ENCODE measurements at regions not wholly inside any gene's neighbourhood (a gene's known extent, or its start where the extent isn't known, plus 50 kb on each side); places are given as distances from the start of the nearest gene placed in this dataset.
A peak's percentile ranks its signal among the peaks of the same experiment; 100 is the strongest.

DNA sequence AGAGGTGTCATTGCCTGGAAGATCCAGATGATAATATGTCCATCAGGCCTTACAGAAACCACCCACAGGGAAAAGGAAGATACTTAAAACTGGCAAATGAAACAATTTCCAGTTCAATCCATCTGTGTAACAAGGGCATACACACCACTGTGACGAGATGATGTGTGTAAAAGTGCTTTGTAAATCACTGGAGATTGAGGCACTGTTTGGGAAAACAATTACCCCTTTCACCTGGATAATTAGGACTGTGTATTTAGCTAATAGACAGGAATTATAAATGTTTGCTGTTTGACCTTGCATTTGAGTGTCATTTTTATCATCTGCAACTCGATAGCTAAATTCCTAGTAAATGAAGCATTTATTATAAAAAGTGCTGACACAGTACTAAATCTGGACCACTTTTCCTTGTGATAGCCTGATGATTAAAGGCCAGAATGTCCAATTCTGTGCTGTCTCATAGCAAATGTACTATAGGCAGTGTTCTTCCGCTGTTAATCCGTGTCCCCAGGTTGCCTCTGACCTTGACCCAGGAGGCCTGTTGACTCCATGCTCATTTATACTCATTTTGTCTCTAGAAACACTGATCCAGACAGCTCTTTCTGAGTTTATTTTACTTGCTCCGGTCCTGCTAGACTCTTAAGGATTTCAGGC lies 105.8 kb downstream of the LACC1 start:
- DNase-seq, result no peak

GRCh38 chr13:43986421-43986981 lies 106.8 kb downstream of the LACC1 start:
- DNase-seq, result peak; percentile 21

DNA sequence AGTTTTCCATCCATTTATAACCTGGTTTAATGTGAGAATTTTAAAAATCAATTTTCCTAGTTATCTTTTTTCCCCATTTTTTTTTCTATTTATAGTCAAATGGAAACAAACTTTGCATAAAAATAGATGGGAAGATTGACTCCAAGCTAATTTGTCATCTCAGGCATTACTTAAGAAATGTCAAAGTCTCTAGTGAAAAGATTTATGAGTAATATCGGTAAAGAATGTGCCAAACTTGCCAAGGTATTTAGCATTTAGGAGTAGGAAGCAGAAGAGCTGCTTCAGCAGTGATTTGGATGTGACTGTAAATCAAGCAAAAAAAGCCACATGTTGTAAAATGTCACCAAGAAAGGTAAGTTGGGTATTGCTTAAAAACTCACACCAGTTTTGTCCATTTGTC lies 108.6 kb downstream of the LACC1 start:
- DNase-seq, result no peak

GRCh38 chr13:43990021-43990420 lies 110.3 kb downstream of the LACC1 start:
- no peak for DNase-seq

DNA sequence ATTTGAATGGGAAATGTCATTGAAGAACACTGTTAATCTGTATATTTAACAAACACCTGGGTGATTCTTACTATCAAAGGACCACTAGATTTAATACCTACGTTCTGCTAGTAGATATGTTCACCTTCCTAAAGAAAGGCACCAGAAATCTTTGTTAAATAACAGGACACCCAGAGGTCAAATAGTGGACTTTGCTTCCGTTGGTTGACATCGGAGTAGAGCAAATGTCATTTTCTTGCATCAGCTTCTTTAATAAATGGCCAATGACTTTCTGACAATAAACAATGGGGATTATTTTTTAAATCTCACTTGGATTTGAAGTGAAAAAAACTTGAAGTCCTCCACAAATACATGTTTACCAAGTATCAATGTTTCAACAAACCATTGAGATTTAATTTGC lies 111.1 kb downstream of the LACC1 start:
- DNase-seq, result no peak

- no peak for DNase-seq
These were observed 112.1 kb downstream of the LACC1 start for GRCh38 chr13:43991773-43992201.

GRCh38 chr13:43992211-43992610 lies 112.5 kb downstream of the LACC1 start:
- no peak for DNase-seq

DNA sequence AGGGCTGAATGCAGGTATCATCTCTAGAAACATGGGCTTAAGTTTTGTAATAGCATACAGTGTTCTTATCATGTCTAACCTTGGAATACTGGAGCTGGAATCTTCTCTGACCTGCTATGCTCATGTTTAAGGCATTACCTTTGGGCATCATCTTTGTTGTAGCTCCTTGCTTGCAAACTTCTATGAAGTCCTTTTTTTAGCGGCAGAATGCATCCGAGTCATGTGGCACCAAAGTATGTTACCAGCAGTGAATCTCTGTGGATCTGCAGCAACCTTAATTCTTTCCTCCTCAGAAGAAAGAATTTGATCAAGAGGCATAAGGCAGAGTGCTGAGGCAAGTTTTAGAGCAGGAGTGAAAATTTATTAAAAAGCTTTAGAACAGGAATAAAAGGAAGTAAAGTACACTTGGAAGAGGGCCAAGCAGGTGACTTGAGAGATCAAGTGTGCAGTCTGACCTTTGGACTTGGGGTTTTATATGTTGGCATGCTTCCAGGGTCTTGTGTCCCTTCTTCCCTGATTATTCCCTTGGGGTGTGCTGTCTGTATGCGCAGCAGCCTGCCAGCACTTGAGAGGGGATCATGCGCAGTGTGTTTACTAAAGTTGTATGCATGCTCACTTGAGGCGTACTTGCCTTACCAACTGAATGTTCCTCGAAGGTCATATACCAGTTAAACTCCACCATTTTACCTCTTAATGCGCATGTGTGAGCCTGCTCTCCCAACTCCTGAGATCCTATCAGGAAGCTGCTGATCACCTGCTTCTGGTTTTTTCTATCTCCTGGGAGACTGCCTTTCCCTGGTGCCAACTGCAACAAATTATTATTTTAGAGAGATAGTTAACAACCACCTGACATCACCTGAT lies 115.5 kb downstream of the LACC1 start:
- no peak for DNase-seq

GRCh38 chr13:43996221-43996620 lies 116.5 kb downstream of the LACC1 start:
- DNase-seq, result no peak

DNA sequence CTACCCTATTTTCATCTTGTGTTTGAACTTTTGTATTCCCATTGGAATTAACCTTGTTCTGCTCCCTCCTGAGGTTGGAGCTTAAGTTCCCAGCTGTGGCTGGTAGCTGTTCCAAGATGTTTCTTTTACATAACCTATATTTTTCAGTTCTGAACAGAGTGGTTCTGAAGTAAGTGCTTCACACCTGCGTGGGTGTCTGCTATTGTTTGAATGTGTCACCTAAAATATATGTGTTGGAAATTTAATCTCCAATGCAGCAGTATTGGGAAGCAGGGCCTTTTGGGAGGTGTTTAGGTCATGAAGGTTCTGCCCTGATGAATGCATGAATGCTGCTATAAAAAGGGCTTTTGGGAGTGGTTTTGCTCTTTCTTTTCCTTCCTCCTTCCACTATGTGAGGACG lies 123.8 kb downstream of the LACC1 start:
- DNase-seq, result no peak

DNA sequence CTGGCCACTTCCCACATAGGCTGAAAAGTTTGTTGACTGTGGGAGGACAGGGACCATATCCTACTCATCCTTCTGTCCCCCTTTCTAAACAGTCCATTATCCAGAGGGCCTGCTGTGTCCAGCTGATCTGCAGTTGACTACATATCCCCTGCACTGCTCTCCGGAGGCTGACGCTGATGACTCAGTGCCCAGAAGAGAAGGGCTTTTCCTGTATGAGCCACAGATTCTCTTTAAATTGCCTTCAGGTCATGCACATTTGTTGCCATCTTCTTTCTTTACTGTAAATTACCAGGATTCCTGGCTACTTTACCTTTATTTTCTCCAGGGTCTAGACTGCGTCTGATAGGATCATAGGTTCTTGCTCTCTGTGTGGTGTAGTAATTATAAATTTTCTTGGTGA lies 125.2 kb downstream of the LACC1 start:
- peak; percentile 15 for DNase-seq

GRCh38 chr13:44007451-44007850 lies 127.7 kb downstream of the LACC1 start:
- DNase-seq, result no peak

DNA sequence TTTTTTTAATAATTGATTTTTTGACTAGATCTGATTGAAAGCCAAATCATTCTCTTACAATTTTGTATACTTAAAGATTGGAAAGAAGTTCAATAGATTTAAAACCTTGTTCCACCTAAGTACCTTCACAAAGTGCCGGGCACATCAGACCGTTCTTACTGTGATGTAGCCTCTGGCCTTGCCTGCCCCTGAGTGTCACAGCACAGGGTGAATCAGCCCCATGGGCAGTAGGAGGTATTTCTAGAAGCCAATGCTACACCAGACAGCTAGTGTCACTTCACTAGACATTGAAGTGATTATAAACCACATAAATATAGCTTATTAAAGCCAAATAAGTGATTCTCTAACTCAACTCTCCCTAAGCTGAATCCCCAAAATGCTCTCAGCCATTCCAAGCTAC lies 131.3 kb downstream of the LACC1 start:
- DNase-seq, result no peak

DNA sequence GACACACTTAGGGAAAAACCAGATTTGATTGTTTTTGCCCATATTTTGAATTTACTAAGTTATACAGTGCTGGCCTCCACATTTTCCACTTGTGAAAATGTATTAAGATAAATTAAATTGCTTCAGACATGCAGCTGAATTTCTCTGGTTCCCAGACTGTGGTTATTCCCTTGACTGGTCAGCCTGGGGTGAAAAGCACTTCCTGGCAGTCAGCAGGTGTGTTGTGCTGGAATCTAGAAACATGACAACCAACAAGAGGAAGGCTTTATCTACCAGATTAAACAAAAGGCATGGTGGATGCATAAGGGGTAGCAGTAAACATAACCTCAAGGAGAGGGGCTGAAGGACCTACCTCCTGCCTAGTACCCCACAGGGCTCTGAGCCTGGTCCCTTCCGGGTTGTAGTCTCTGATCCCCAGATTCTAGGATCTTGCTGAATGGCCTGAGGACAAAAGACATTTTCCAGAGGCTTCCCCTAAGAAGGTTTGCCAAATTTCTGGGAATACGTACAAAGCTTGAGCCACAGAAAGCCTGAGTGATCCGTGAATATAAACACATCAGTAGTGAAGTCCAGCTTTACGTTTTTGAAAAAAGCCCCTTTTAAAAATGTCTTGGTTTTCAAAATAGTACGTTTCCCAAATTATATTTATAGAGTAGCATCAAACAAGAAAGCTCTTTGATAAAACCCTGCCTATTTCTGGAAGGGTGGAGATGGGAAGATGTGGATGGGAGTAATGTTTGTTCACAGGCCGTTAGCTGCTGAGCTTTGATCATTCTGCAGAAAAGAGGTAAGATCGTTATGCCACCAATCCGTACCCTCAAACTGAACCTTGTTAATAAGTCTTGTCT lies 133.4 kb downstream of the LACC1 start:
- DNase-seq, result peak; percentile 76

- DNase-seq, result peak; percentile 97
These were observed 134.1 kb downstream of the LACC1 start for GRCh38 chr13:44013758-44014291.

DNA sequence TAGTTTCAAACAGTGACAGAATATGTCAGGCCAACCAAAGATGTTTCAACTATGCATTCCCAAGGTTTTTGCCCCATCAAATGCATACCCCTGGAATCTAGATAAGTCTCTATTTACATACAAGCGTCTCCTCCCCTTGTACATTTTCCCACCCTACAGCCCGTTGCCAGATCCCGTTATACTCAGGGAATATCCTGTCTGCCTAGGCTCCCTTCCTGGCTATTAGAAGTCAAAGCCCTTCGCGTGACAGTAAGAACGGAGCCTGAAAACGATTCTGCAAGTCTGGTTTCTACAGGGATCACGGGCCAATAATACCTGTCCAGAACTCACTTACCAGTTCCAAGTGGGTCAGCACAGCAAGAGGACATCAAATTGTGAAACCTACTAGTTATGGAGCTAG lies 134.8 kb downstream of the LACC1 start:
- DNase-seq, result no peak

DNA sequence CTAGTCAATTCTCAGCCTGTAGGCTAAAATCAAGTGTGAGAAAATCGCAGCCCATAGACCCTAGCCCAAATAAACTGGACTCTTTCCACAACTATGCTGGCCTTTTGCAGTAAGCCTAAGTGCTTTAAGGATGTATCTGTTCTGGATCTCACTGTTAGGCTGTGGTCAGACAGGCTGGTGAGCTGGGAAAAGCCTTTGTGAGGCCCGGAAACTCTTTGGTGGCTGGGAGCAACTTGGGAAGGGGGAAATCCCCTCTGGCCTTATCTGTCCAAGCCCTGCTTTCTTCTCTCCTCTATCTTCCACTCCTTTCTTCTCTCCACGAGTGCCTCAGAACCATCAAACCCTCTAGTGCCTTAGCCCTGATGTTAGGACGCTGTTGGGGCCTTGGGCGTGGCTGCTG lies 135.4 kb downstream of the LACC1 start:
- no peak for DNase-seq

DNA sequence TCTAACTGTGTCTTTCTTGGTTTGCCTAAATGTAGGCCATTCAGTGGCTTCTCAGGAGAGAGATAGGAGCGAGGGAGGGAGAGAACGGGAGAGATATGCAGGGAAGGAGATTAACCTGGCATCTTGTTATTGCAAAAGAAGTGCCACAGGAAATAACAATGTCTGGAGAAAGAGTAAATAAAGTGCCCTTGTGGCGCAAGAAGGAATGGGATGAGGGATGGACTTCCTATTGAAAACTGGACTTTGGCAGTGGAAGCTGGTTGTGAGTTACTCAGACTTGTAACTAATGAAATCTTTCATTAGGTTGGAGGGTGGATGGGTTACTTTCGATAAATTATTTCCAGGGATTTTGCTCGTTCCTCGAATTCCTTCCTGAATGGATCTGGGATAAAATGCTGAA lies 136.1 kb downstream of the LACC1 start:
- no peak for DNase-seq

DNA sequence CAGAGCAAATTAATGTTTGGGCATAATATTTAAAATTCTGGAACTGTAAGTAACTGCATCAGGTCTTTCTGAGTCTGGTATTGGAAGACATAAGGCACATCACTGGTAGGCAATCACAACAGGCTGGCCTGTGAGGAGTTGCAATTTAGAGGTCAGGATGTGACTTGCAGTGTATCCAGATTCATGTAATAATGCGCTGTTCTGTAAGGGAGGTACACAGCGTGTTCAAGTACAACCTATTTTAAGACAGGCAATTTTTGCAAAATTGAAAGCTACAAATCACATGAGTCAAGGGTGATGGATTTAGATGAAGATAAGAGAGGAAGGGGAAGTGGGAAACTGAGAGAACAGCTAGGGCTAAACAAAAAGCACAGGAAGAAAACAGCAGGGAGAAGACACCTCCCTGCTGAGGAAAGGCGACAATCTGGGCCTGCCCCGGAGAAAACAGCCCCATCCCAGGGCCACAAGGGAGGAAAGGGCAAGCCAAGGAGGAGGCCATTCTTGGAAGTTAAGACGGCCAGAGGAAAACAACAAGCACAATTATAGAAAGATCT lies 138.1 kb downstream of the LACC1 start:
- no peak for DNase-seq

DNA sequence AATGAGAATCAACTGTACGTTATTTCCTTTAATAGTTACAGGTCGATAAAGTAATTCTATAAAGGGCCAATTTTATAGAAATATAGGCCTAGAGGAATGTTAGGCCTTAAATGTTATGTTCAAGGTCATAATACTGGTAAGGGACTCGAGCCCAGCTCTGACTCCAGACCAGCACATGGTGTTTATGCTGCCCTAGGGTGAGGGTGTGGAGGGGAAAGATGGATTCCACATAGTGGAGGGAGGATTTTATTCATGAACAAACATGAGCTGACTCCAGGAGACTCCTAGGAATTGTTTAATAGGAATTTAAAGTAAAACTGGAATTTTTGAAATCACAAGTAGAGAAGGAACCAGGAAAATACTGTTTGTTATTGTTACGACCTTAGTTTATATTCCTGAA lies 139.9 kb downstream of the LACC1 start:
- DNase-seq, result no peak

DNA sequence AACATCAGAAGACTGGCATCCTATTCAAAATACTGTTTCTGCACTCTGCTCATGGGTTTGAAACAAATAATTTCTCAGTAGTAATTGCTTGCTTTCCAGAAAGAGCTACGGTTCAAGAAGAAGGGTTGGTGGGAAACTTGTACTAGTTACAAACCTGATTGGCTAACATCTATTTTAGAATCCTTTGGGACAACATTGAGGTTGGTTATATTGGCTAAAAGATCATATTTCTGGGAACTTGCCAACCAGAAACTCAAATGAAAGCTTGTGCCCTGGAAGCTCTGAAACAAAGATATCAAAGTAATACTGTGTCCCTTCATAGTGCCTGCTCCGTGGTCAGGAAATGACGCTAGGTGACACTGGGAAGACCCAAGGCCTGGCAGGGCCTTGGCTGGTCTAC lies 141.7 kb downstream of the LACC1 start:
- peak; percentile 31 for DNase-seq

- DNase-seq, result peak; percentile 56
These were observed 142.5 kb downstream of the LACC1 start for GRCh38 chr13:44022196-44022595.

Measured in kidney glomerular epithelial cell (primary cell).